ENCODE measurements at regions not wholly inside any gene's neighbourhood (a gene's known extent, or its start where the extent isn't known, plus 50 kb on each side); places are given as distances from the start of the nearest gene placed in this dataset.
A peak's percentile ranks its signal among the peaks of the same experiment; 100 is the strongest.
"Not testable (repeated sequence)": the region's sequence is repeated elsewhere in the genome, so short reads cannot be mapped to it uniquely, and the experiment has no call there.

DNA sequence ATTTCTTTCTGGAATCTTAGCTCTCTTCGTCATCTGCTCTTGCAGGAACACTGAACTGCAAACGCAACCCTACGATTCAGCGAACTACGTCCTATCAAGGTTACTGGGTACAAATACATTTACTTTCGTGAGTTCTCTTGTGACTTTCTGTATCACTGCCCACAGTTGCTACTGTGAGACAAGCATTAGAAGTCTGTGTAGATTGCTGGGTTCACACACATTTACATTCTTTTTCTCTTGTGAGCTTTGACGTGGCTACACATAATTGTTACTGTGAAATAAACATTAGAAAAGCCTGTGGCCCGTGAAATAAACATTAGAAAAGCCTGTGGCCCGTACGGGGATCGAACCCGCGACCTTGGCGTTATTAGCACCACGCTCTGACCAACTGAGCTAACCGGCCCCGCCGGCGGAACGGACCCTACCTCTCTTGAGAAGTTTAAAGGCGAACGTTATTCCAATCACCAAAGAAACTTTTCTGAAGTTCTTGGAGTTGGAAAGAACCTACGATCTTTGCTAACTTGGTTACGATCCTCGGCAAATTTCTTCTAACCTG, 61.2 kb upstream of the ZNF322 start:
- H3K36me3 ChIP-seq (ENCODE audit: control insufficient read depth, insufficient read depth, low read length); H3K4me3 ChIP-seq (ENCODE audit: low read depth, low read length); H3K9me3 ChIP-seq (ENCODE audit: control insufficient read depth, insufficient read depth, low read length); H3K27me3 ChIP-seq (ENCODE audit: control insufficient read depth, insufficient read depth, low read length); H3K9ac ChIP-seq (ENCODE audit: low read depth, low read length); H3K4me1 ChIP-seq (ENCODE audit: control insufficient read depth, insufficient read depth, low read length): not testable (repeated sequence)

DNA sequence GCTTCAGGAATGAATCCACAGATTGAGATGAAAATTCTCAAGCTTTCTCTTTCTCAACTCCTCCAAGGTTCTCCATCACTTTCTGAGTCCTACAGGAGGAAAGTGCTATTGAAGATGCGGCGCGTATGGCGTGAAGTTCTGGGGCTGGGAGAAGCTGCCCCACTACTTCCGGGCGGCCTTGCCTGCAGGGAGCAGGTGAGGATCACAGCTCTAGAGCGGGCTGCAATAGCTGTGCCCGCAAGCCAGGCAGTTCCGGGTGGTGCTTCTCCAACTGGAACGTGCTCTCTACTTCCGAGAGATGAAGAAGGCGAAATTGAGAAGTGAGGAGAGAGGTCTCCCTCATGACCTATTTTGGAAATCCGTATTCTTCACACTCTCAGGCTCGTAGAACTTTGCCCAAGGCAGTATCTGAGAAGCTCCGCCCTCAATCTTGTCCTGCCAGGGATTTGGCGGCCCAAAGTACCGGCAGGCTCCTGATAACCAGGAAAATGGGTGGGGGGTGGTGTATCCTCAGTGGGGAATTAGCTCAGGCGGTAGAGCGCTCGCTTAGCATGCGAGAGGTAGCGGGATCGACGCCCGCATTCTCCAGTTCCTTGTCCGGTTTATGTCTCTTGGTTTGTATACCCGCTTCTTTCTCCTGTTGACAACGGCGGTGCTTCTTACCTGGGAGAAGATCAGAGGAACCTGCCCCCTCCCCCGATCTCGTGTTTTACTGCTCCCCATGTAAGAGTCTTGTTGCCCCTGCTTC, 70.6 kb upstream of the ZNF322 start:
- not testable (repeated sequence) for H3K36me3 ChIP-seq (ENCODE audit: control insufficient read depth, insufficient read depth, low read length); H3K9me3 ChIP-seq (ENCODE audit: control insufficient read depth, insufficient read depth, low read length); H3K4me3 ChIP-seq (ENCODE audit: low read depth, low read length); H3K9ac ChIP-seq (ENCODE audit: low read depth, low read length); H3K4me1 ChIP-seq (ENCODE audit: control insufficient read depth, insufficient read depth, low read length); H3K27me3 ChIP-seq (ENCODE audit: control insufficient read depth, insufficient read depth, low read length)

DNA sequence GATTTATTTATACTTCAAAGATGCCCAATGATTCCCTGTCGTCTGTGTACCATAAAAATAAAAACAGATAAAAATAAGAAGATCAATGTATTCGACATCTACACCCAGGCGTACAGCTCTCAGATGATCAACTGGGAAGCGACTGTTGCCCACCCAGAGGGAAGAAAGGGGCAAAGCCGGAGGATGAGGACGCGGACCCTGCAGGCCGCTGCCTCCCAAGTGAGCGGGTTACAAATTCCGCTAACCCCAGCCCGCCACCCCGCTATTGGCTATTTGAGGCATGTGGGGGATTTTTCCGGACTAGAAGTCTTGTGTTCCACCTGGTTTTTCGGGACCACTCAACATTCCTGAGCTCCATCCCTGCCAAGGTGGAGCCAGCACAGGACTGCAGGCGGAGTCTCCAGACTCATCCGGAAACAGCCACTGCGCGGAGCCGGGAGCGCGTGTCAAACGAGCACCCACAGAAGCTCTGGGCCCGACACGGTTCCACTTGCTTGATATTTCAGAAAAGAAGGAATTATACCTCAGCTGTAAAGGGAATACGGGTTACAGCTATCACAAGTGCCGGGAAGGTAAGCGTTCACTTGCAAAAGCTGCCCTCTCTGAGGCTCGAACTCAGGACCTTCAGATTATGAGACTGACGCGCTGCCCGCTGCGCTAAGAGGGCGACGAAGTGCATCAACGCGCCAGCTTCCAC, 75.4 kb upstream of the ZNF322 start:
- H3K36me3 ChIP-seq (ENCODE audit: control insufficient read depth, insufficient read depth, low read length); H3K27me3 ChIP-seq (ENCODE audit: control insufficient read depth, insufficient read depth, low read length); H3K4me1 ChIP-seq (ENCODE audit: control insufficient read depth, insufficient read depth, low read length); H3K9ac ChIP-seq (ENCODE audit: low read depth, low read length); H3K9me3 ChIP-seq (ENCODE audit: control insufficient read depth, insufficient read depth, low read length); H3K4me3 ChIP-seq (ENCODE audit: low read depth, low read length): not testable (repeated sequence)

DNA sequence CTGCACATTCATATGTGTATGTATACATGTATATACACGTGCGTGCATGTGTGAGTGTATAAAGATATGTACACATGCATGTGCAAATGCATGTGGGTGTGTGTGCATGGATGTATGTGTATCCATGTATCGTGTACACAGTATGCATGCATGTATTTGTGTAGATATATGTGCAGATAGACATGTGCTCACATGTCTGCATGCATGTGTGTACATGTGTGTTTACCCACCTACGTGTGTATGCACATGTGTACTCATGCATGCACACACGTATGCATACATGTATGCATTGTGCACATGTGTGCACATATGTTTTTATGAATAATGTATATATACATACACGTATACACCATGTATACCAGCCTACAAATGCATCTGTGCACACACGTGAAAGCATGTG, 80.3 kb upstream of the ZNF322 start:
- H3K36me3 ChIP-seq (ENCODE audit: control insufficient read depth, insufficient read depth, low read length): no peaks in the 10 kb centered on the region
- H3K27me3 ChIP-seq (ENCODE audit: control insufficient read depth, insufficient read depth, low read length): peaks cover 11% of the 10 kb centered on the region
- no peaks in the 10 kb centered on the region for H3K9me3 ChIP-seq (ENCODE audit: control insufficient read depth, insufficient read depth, low read length)
- no peak overlapping the region for H3K4me3 ChIP-seq (ENCODE audit: low read depth, low read length)
- no peaks in the 10 kb centered on the region for H3K4me1 ChIP-seq (ENCODE audit: control insufficient read depth, insufficient read depth, low read length)
- H3K9ac ChIP-seq (ENCODE audit: low read depth, low read length): no peak overlapping the region

DNA sequence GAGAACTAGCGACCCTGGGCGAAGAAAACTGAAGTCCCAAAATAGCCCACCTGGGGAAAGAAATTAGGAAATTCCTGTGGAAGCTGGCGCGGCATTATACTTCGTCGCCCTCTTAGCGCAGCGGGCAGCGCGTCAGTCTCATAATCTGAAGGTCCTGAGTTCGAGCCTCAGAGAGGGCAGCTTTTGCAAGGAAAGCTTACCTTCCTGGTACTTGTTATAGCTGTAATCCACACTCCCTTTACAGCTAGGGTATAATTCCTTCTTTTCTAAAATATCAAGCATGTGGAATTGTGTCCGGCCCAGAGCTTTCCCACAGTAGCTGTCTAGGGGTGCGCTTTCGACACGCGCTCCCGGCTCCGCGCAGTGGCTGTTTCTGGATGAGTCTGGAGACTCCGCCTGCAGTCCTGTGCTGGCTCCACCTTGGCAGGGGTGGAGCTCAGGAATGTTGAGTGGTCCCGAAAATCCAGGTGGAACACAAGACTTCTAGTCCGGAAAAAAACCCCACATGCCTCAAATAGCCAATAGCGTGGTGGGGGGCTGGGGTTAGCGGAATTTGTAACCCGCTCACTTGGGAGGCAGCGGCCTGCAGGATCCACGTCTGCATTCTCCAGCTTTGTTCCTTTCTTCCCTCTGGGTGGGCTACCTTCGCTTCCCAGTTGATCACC, 83.7 kb upstream of the ZNF322 start:
- no peaks in the 10 kb centered on the region for H3K4me1 ChIP-seq (ENCODE audit: control insufficient read depth, insufficient read depth, low read length)
- H3K4me3 ChIP-seq (ENCODE audit: low read depth, low read length): peak overlapping the region; percentile 78
- H3K9ac ChIP-seq (ENCODE audit: low read depth, low read length): peak overlapping the region; percentile 16
- no peaks in the 10 kb centered on the region for H3K9me3 ChIP-seq (ENCODE audit: control insufficient read depth, insufficient read depth, low read length)
- H3K27me3 ChIP-seq (ENCODE audit: control insufficient read depth, insufficient read depth, low read length): peaks cover 24% of the 10 kb centered on the region
- no peaks in the 10 kb centered on the region for H3K36me3 ChIP-seq (ENCODE audit: control insufficient read depth, insufficient read depth, low read length)

DNA sequence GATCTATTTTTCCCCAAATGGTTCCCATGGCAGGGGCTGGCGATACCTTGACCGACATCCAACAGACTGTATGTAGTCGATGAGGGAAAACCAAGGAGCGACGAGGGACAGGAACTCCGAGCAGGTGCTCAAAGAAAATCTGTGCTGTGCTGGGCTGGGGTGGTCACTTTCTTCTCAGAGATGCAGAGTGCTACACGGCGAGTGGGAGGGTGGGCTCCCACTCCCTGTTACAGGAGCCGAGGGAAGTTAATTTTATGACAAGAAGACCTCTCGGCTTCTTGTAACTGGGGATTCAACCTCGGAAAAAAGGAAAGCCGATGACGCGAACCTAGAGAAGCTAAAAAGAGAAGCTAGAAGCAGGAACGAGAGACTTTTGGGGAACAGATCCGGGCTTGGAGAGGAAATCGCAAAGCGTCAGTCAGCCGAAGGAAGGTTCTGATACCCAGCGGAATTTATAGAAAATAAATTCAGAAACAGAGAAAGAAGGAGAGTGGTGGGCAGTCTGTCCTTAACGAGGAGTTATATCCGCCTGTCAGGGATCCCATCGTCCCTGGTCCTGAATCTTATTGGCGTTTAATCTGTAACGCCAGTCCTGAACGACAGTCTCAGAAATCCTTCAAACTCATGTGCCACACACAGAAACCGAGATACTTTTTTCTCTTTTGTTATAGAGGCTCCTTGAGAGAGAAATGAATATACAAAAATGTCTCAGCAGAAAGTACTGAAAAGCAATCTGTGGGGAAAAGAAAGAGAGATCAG, 84.6 kb upstream of the ZNF322 start:
- Histone ChIP-seq H3K27me3 (ENCODE audit: control insufficient read depth, insufficient read depth, low read length) (peaks cover 24% of the 10 kb centered on the region), H3K4me3 (ENCODE audit: low read depth, low read length) (peak overlapping the region; percentile 78), H3K9ac (ENCODE audit: low read depth, low read length) (peak overlapping the region; percentile 16), H3K9me3 (ENCODE audit: control insufficient read depth, insufficient read depth, low read length) (no peaks in the 10 kb centered on the region), H3K36me3 (ENCODE audit: control insufficient read depth, insufficient read depth, low read length) (no peaks in the 10 kb centered on the region), H3K4me1 (ENCODE audit: control insufficient read depth, insufficient read depth, low read length) (no peaks in the 10 kb centered on the region)

DNA sequence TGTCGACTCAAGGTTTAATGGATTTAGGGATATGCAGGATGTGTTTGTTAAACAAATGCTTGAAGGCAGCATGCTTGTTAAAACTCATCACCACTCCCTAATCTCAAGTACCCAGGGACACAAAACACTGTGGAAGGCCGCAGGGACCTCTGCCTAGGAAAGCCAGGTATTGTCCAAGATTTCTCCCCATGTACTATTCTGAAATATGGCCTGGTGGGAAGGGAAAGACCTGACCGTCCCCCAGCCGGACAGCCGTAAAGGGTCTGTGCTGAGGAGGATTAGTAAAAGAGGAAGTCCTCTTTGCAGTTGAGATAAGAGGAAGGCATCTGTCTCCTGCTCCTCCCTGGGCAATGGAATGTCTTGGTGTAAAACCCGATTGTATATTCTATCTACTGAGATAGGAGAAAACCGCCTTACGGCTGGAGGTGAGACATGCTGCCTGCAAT, 85.3 kb upstream of the ZNF322 start:
- peaks cover 24% of the 10 kb centered on the region for H3K27me3 ChIP-seq (ENCODE audit: control insufficient read depth, insufficient read depth, low read length)
- H3K9ac ChIP-seq (ENCODE audit: low read depth, low read length); H3K9me3 ChIP-seq (ENCODE audit: control insufficient read depth, insufficient read depth, low read length); H3K36me3 ChIP-seq (ENCODE audit: control insufficient read depth, insufficient read depth, low read length); H3K4me1 ChIP-seq (ENCODE audit: control insufficient read depth, insufficient read depth, low read length): not testable (repeated sequence)
- peak overlapping the region; percentile 78 for H3K4me3 ChIP-seq (ENCODE audit: low read depth, low read length)

DNA sequence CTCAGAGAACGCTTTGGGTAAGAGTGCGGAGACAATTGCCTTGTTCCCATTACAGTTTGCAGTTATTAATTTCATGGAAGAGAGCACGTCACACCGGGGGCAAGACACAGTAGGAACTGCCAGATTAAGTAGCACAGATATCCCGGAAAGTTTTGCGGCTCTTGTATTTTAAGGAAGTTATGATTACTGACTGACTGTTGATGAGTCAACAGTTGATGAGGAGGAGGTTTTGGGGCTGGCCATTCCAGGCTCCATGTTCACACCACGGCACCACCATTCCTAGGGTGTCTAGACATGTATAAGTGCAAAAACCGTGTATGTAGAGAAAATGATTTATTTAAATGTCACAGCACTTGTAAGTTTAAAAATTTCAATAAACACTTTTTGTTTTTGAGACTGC, 86.4 kb upstream of the ZNF322 start:
- not testable (repeated sequence) for H3K4me1 ChIP-seq (ENCODE audit: control insufficient read depth, insufficient read depth, low read length); H3K9ac ChIP-seq (ENCODE audit: low read depth, low read length); H3K36me3 ChIP-seq (ENCODE audit: control insufficient read depth, insufficient read depth, low read length); H3K9me3 ChIP-seq (ENCODE audit: control insufficient read depth, insufficient read depth, low read length); H3K4me3 ChIP-seq (ENCODE audit: low read depth, low read length)
- H3K27me3 ChIP-seq (ENCODE audit: control insufficient read depth, insufficient read depth, low read length): peaks cover 24% of the 10 kb centered on the region

DNA sequence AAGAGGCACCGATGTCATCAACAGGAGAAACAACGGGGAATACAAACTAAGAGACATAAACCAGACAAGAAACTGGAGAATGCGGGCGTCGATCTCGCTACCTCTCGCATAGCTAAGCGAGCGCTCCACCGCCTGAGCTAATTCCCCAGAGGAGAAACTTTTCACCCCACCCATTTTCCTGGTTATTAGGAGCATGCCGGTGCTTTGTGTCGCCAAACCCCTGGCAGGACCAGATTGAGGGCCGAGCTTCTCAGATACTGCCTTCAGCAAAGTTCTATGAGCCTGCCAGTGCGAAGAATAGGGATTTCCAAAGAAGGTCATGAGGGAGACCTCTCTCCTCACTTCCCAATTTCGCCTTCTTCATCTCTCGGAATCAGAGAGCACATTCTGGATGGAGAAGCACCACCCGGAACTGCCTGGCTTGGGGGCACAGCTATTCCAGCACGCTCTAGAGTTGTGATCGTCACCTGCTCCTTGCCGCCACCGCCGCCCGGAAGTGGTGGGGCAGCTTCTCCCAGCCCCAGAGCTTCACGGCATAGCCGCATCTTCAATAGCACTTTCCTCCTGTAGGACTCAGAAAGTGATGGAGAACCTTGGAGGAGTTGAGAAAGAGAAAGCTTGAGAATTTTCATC, 89.7 kb upstream of the ZNF322 start:
- H3K27me3 ChIP-seq (ENCODE audit: control insufficient read depth, insufficient read depth, low read length): peaks cover 18% of the 10 kb centered on the region
- not testable (repeated sequence) for H3K36me3 ChIP-seq (ENCODE audit: control insufficient read depth, insufficient read depth, low read length); H3K4me3 ChIP-seq (ENCODE audit: low read depth, low read length); H3K9ac ChIP-seq (ENCODE audit: low read depth, low read length); H3K4me1 ChIP-seq (ENCODE audit: control insufficient read depth, insufficient read depth, low read length); H3K9me3 ChIP-seq (ENCODE audit: control insufficient read depth, insufficient read depth, low read length)

DNA sequence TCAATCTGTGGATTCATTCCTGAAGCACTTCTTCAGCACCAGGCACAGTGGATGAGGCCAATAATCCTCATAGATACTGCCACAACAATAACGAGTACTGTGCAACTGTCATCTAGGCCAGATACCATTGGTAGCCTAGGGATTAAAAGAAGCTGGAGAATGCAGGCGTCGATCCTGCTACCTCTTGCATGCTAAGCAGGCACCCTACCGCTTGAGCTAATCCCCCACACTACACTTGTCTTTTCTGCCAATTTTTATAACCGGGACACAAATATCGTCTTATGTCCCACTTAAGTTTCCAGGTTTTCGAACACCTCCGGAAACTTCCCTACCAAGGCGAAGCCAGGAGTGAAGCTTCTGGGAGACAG, 90.2 kb upstream of the ZNF322 start:
- H3K4me3 ChIP-seq (ENCODE audit: low read depth, low read length); H3K9me3 ChIP-seq (ENCODE audit: control insufficient read depth, insufficient read depth, low read length); H3K36me3 ChIP-seq (ENCODE audit: control insufficient read depth, insufficient read depth, low read length): not testable (repeated sequence)

DNA sequence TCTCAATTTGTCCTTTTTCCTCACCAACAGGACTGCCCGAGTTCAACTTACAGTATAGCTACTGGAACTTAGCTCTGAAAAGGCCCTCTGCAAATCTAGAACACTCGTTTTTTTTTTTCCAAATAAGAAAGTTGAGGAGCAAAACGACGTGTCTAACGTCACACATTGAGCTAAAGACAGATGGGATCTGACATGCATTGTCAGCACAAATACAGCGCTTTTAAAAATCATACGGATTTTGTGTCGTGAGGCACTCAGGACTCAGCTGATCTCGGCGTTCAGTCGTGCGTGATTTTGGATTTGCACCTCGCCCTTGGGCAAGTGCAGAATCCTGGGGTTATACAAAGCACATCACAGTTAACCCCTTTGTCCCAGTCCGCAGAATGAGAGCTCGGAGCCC, 94.7 kb upstream of the ZNF322 start:
- no peak overlapping the region for H3K9ac ChIP-seq (ENCODE audit: low read depth, low read length)
- no peaks in the 10 kb centered on the region for H3K4me1 ChIP-seq (ENCODE audit: control insufficient read depth, insufficient read depth, low read length)
- no peak overlapping the region for H3K4me3 ChIP-seq (ENCODE audit: low read depth, low read length)
- H3K27me3 ChIP-seq (ENCODE audit: control insufficient read depth, insufficient read depth, low read length): no peaks in the 10 kb centered on the region
- H3K36me3 ChIP-seq (ENCODE audit: control insufficient read depth, insufficient read depth, low read length): no peaks in the 10 kb centered on the region
- H3K9me3 ChIP-seq (ENCODE audit: control insufficient read depth, insufficient read depth, low read length): no peaks in the 10 kb centered on the region

More for the DNA sequence above, 90.2 kb upstream of the ZNF322 start:
- H3K4me1 ChIP-seq (ENCODE audit: control insufficient read depth, insufficient read depth, low read length); H3K9ac ChIP-seq (ENCODE audit: low read depth, low read length): not testable (repeated sequence)
- H3K27me3 ChIP-seq (ENCODE audit: control insufficient read depth, insufficient read depth, low read length): peaks cover 13% of the 10 kb centered on the region
